SHP77 (cell line): ENCODE measurements at regions not wholly inside any gene's neighbourhood (a gene's known extent, or its start where the extent isn't known, plus 50 kb on each side); places are given as distances from the start of the nearest gene placed in this dataset.

Experiments used
- DNase-seq, 2 experiments: peaks; one replicate each; lab custom pipeline; 2025; lab: John Stamatoyannopoulos, UW

- peak; percentile 32 to 54 for DNase-seq
These were observed 496.3 kb downstream of the SLC4A3 start for GRCh38 chr2:220123751-220124150.

GRCh38 chr2:220125551-220125950, 498.1 kb downstream of the SLC4A3 start:
- DNase-seq = no peak

DNA sequence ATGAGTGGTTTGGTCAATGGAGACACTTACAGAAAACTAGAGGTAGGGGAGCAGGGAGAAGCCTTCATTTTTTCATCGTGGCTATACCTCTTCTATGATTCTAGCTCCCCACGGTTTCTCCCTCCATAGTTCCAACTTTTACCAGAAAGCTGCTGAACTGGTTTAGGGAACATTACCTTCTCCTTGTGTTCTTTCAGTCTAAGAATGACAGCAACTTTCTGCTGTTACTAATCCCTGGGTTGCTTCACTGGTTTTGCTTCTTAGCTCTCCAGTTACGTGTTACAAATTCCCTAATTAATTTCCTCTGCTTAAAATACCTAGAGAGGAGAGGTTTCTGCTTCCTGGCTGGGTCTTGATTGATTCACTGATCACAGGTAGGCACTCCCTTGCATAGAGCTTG, 499.9 kb downstream of the SLC4A3 start:
- no peak for DNase-seq

DNA sequence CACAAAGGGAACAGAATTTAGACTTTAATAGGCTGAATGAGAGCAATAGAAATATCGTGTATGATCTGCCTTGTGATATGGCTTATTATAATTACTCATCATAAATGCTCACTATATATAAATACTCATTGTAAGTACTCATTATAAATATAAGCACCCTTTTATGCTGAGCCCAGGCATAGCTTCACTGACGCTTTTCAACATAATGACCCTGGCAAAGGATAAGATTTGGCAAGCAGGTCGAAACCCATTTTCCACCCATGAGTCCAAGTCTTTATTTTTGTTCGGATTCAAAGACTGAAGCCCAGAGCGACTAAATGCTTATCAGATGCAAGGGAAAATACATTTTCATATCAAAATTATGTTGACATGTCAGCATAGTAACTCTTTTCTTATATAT, 500.4 kb downstream of the SLC4A3 start:
- DNase-seq = no peak

- DNase-seq = no peak
These were observed 502.0 kb downstream of the SLC4A3 start for GRCh38 chr2:220129391-220129790.

DNA sequence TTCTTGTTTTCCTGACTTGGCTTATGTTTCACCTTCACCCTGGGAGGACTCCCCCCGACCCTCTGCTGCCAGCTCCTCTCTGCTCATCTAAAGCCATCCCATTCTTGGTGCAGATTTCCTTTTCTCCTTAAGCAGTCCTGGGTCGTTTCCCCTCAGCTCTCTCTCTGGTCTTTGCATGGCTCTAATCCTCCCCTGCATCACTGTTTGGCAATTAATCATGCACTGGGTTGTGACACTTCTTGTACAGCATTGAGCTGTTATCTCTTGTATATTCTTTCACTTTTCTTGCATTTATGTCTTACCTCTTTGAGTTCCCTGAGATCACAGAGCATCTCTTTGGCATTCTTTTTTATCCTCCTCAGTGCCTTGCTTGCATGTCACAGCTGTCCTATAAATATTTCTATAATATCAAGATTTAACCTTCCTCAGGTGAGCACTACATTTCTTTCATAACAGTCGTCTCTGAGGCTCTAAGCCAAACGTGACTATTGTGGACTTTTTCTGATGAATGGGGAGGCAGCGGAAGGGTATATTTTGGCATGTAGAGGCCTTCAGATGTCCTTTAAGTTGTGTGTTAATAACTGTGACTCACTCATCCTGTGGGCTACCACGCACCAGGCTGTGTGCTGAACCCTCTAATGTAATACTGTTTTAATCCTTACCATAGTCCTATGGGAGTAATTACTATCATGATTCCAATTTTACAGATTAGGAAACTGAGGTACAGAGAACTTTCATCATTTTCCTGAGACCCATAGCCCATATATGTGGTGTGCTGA, 507.5 kb downstream of the SLC4A3 start:
- no peak for DNase-seq

DNA sequence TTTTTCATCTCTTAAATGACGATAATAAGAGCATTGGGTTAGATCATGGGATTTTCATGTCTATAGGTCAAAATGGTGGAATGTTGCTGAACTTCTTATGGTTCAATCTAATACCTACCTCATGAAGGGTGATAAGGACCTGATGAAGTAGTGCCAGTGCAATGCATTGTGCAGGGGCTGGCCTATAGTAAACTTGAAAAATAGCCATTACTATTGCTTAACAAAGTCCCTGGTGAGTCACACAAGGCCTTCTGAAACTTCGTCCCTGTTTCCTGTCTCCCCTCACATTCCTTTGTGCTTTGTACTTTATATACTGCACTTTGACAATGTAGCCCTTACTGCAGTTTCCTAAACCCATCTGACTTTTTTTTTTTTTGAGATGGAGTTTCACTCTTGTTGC, 515.9 kb downstream of the SLC4A3 start:
- DNase-seq = no peak

DNA sequence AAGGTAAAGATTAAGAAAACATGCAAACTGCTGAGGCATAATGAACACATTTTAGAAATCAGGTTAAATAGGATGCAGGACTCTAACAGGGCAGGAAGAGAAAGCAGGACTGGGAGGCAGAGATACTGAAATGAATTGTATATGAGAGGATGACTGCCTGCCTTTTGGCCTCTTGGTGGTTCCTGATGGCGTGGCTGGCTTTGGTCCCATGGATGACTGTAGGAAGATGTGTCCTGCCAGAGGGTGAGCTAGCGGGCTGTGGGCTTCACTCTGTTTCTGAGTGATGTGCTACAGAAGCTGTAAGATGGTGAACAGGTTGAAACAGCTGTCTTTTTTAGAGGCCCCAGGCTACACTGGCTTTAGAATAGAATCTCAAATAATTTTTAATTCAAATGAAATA, 517.0 kb downstream of the SLC4A3 start:
- DNase-seq = no peak

- no peak for DNase-seq
These were observed 520.0 kb downstream of the SLC4A3 start for GRCh38 chr2:220147161-220148038.

DNA sequence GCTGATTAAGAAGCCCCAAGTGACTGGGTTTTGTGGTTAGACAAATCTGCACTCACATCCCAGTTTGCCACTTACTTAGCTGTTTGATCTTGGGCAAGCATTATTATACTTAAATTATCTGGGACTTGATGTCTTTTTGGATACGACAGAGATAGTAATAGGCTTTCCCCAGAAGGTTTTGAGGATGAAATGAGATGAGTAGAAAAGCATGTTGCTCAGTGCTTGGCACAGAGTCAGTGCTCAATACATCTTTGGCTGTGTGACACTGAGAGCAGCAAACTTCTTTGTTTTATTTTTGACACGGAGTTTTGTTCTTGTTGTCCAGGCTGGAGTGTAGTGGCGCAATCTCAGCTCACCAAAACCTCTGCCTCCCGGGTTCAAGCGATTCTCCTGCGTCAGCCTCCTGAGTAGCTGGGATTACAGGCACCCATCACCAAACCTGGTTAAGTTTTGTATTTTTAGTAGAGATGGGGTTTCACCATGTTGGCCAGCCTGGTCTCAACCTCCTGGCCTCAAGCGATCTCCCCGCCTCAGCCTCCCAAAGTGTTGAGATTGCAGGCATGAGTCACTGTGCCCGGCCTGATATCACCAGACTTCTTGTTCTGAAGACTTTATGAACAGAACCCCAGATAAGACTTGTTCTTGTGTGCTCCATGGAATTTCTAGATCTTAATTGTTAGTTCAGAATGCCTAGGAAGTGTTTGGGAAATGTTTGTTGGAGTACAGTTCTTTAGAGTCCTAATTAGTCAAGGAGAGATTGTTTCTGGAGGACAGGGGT, 521.2 kb downstream of the SLC4A3 start:
- no peak for DNase-seq

GRCh38 chr2:220151341-220151740, 523.9 kb downstream of the SLC4A3 start:
- no peak for DNase-seq

GRCh38 chr2:220152281-220152935, 525.0 kb downstream of the SLC4A3 start:
- no peak for DNase-seq

GRCh38 chr2:220153118-220153517, 525.7 kb downstream of the SLC4A3 start:
- no peak for DNase-seq

- no peak for DNase-seq
These were observed 526.9 kb downstream of the SLC4A3 start for GRCh38 chr2:220154304-220154703.

DNA sequence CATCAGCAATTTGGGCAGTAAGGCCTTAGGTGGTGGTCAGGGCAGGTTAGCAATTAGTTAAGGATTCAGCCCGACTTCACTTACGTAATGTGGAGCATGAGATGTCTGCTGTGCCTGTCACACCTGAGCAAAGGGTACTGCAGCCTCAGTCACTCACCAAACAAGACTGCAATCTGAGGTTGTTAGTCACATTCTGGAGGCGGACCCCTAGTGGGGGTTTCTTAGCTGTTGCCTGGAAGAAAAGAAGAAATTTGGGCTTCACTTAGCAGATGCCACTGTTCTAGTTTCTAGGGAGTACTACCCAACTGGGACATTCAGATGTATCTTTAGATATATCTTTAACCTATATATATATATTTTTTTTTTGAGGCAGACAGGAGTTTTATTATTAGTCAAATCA, 529.9 kb downstream of the SLC4A3 start:
- DNase-seq = no peak

- no peak for DNase-seq
These were observed 532.3 kb downstream of the SLC4A3 start for GRCh38 chr2:220159738-220160137.

DNA sequence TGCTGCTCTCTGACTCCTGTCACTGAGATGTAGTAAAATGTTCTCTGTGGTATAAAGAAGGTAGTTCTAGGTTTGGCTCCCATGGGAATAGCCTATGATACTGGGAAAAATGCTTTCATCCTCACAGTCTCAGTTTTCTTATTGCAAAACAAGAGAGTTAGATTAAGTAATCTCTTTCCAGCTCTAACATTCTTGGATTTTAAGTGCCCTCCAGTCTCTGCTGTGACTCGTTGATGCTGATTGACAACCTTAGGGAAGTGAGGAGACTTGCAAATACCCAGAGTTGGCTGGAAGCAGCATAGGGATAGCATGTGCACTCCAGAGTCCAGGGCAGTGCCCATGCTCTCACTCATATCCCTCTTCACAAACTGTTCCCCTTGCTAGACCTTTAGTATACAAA, 534.9 kb downstream of the SLC4A3 start:
- DNase-seq = no peak

DNA sequence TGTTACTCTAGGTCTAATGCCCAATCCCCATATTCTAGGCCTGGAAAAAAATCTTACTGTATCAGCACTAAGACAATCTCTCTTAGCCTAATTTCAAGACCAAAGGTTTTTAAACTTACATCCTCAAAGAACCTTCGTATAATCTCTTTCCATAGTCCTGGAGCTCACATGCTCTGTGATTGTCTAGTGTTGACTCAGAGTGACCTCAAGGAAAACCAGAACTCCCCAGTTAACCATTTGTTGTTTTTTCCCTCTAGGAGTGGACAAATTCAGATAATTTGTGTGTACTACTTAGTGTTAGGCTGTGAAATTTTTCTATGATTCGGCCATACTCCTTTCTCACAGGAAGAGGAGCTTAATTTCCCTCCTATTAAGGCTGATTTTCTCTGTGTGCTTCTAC, 536.1 kb downstream of the SLC4A3 start:
- no peak for DNase-seq

GRCh38 chr2:220165401-220165800, 538.0 kb downstream of the SLC4A3 start:
- peak; percentile 68 to 72 for DNase-seq

GRCh38 chr2:220166616-220167015, 539.2 kb downstream of the SLC4A3 start:
- no peak for DNase-seq

DNA sequence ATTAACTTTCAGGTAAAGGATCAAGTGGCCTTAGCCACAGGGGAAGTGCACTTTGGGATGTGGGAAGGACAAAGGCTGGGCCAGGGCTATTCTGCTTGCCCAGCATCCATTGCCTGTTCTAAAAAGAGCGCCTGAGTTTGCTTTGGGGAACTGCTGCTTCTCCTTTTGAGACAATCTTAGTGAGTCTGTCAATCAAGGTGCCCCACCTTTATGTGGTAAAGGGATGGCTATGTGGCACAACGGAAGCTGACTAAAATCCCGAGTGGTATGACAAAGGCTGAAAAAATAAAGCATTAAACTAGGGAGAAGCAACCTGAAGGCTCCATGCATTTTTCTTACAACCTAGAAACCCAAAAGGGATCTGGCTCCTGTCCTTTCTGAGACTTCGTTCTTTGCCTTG, 540.5 kb downstream of the SLC4A3 start:
- DNase-seq = no peak
